GM13977 (cell line): ENCODE measurements at regions not wholly inside any gene's neighbourhood (a gene's known extent, or its start where the extent isn't known, plus 50 kb on each side); places are given as distances from the start of the nearest gene placed in this dataset.

Source experiments
- DNase-seq: peaks from one replicate; pipeline ENCODE4 v3.0.0; 2012; ENCODE audit warnings: low spot score
- in situ Hi-C: fragments of 300-500 bp; cut with MboI; formaldehyde crosslinking; loops from one replicate; pipeline ENCODE4 v1.12.0; 2022; ENCODE audit warnings: low sequenced_read_pairs, low pct_unique_long_range_greater_than_20kb, mixed read lengths, inconsistent platforms; ENCODE audit not compliant: unreplicated experiment
- TF ChIP-seq, protein P1 (sequence below): IDR thresholded peaks from 2 replicates; pipeline ENCODE4 v1.5.1; 2012; ENCODE audit warnings: mild to moderate bottlenecking, control low read depth; ENCODE audit not compliant: insufficient read depth; ENCODE audit errors: extremely low read depth, missing control alignments

DNA sequence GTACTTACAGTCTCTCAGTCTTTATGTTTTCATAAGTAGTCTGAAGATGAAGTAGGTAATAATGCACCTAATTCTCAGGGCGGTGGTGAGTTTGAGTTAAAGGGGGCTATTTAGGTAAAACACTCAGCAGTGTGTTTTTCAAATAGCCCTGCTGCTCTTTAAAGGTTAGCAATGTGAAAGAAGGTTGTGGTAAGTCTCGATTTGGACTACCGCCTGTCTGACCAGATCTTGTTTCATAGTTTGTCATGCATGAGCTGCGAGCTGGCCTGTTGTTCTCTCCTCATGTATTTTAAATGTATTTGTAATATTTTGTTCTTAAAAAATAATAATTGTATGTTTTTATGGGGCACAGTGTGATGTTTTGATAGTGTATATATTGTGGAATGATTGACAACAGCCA, 340.2 kb downstream of the DHX35 start:
- TF ChIP-seq, protein P1, sequence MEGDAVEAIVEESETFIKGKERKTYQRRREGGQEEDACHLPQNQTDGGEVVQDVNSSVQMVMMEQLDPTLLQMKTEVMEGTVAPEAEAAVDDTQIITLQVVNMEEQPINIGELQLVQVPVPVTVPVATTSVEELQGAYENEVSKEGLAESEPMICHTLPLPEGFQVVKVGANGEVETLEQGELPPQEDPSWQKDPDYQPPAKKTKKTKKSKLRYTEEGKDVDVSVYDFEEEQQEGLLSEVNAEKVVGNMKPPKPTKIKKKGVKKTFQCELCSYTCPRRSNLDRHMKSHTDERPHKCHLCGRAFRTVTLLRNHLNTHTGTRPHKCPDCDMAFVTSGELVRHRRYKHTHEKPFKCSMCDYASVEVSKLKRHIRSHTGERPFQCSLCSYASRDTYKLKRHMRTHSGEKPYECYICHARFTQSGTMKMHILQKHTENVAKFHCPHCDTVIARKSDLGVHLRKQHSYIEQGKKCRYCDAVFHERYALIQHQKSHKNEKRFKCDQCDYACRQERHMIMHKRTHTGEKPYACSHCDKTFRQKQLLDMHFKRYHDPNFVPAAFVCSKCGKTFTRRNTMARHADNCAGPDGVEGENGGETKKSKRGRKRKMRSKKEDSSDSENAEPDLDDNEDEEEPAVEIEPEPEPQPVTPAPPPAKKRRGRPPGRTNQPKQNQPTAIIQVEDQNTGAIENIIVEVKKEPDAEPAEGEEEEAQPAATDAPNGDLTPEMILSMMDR, result no peak
- DNase-seq, result peak; percentile 19
- in situ Hi-C loops, result no loop called here

DNA sequence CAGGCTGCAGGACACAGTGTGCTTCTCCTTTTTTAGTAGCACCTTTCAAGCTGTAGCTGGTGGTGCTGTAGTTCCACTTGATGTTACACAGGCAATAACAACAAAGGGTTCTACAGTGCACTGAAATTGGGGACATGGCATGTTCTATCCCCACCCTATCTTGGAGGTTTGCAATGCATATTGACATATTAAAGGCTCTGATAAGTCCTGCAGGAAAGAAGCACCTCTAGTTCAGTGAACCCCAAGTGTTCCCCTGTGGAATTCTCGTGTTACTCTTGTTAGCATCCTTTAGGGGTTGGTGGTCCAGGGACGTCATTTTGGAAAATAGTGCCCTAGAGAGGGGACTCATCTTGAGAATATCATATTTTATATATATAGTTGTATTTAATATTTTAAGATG, 337.6 kb downstream of the DHX35 start:
- TF ChIP-seq, protein P1, result no peak
- in situ Hi-C loops, result loop anchor here (25.0 kb wide), 1 partner anchor 563 kb away; no protein-coding TSS in a partner anchor

DNA sequence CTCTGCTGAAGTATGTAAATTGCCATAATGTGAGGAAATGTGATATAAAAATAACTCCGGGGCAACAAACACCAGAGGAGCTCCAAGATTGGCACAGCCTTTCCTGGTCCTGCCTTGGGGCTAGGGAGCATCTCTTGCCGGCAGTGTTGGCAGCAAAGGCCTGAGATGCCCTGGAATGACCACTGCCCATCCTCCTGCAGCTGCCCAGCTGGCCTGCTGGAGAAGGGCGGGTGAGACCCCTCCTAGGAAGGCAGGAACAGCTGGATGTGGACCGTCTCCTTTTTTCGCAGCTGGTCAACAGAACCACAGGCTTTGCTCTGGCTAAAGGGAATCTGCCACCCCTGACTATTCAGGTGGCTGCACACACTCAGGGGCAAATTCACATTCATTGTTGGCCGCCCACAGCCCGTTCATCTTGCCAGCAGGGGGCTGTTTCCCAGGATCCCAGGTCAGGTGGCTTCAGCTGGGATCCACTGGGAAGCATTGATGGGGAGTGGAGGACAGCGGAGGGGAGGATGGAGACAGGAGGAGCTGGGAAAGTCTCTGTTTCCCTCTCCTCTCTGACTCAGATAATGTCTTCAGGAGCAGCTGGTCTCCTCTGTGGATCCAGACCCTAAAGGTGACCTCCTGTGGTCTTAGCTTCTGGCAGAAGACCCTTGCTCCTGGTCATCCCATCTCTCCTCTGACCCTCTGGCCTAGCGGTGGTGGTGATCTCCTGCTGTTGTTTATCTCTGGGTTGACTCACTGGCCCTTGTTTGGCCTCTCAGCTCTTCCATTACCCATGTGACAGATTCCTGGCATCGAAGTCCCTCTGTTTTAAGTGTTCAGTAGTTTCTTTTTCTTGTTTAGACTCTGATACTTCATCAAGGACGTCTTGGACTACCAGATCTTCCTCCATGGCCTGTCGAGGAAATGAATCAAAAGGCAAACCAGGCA, 336.7 kb downstream of the DHX35 start:
- in situ Hi-C loops, result loop anchor here (25.0 kb wide), 1 partner anchor 563 kb away; no protein-coding TSS in a partner anchor
- no peak for DNase-seq
- TF ChIP-seq, protein P1, result no peak

More for the DNA sequence above, 337.6 kb downstream of the DHX35 start:
- no peak for DNase-seq

DNA sequence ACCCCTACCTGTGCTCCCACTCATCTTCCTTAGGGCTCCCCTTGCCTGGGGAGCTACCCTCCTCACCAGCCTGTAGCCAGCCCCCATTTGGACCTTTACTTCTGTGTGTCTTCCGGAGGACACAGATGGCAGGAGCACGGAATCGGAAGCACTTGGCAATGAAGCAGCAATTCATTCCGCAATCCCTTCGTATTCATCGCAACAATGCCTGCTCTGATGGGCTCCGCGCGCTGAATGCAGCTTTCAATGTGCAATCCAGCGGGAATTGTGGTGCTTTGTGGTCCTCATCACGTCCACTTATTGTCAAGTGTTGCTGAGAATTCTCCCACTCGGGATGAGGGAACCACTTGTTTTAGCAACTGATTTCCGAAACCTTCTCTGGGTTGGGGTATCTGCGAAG, 336.0 kb downstream of the DHX35 start:
- in situ Hi-C loops, result loop anchor here (25.0 kb wide), 1 partner anchor 564 kb away; no protein-coding TSS in a partner anchor
- no peak for DNase-seq
- TF ChIP-seq, protein P1, result no peak

DNA sequence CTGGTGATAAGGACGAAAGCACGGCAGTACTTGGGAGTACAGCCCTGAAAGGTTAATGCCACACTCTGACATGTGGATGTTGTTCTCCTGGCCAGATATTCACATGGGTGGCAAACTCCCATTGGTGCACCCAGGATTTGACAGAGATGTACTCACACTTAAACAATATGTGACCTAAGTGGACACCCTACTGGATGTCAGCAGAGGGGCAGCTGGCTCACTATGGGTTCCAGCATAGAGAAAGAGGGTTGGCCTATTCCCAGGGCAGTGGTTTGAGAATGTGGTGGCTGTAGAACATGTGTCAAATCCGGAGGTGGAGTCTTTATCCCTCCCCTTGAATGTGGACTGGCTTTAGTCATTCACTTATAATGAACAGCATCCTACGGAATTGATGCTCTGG, 333.2 kb downstream of the DHX35 start:
- in situ Hi-C loops, result loop anchor here (25.0 kb wide), 1 partner anchor 567 kb away; no protein-coding TSS in a partner anchor
- TF ChIP-seq, protein P1, result no peak
- no peak for DNase-seq

DNA sequence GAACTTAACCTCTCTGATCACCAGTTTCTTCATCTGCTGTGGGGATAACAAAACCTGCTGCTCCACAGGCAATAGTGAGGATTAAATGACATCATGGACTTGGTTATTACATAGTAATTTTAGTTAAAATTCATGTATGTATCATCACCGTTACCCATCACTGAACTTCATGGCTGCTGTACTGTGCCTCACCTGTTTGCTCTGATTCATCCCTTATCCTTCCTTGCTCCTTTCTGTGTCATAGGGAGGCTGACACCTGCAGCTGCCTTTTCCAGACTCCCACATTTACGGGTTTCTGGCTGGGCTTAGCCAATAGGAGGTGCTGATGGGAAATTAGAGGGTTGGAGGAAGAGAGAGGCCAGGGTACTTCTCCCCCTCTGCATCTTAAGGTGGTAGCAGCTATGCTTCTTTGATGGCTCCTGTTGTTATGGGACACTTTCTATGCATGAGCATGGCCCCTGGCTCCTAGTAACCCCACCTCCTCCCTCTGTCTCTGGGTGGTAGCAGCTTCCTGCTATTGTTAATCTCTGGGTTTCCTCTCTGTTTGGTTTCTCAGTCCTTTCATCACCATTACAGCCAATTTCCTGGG, 332.1 kb downstream of the DHX35 start:
- in situ Hi-C loops, result loop anchor here (25.0 kb wide), 1 partner anchor 568 kb away; no protein-coding TSS in a partner anchor
- no peak for DNase-seq
- TF ChIP-seq, protein P1, result no peak
